PC-3 (cell line): ENCODE measurements at regions not wholly inside any gene's neighbourhood (a gene's known extent, or its start where the extent isn't known, plus 50 kb on each side); places are given as distances from the start of the nearest gene placed in this dataset.

Source experiments
- ATAC-seq: fragments of 200-7000 bp; cut with Tn5 transposase; 2 replicates; pipeline ENCODE4 v1.9.1; 2020; ENCODE audit warnings: mild to moderate bottlenecking, moderate library complexity
- BruUV-seq: library from RNA; stranded (reverse); fragments of 400-500 nt; replicated peaks from 2 replicates; lab custom pipeline; 2021; lab: Mats Ljungman, UMichigan
- CTCF ChIA-PET: fragments of 300-600 bp; sonication (Branson Sonifier 250); formaldehyde crosslinking; loops from one replicate; lab custom pipeline; 2022; ENCODE audit warnings: antibody characterized with exemption; lab: Charles Lee
- POLR2A ChIA-PET: fragments of 300-600 bp; sonication (Branson Sonifier 250); formaldehyde crosslinking; loops from one replicate; lab custom pipeline; 2022; ENCODE audit warnings: antibody characterized with exemption; ENCODE audit not compliant: unreplicated experiment; lab: Charles Lee
- DNase-seq: peaks from one replicate; pipeline ENCODE4 v3.0.0-alpha.2; 2015
- H2AFZ ChIP-seq: fragments of 300-600 bp; sonication (generic); 2 replicates; pipeline ENCODE4 v1.6.0; 2016; ENCODE audit warnings: antibody characterized with exemption, low read length
- H3F3A ChIP-seq: fragments of 300-600 bp; sonication (generic); one replicate; pipeline ENCODE4 v1.6.0; 2017; ENCODE audit warnings: antibody characterized with exemption, low read length, control low read depth, mild to moderate bottlenecking; ENCODE audit not compliant: unreplicated experiment
- H3K27ac ChIP-seq: fragments of 300-600 bp; sonication (generic); 2 replicates; pipeline ENCODE4 v1.5.1; 2016; ENCODE audit warnings: mild to moderate bottlenecking, low read length
- H3K27me3 ChIP-seq: fragments of 300-600 bp; sonication (generic); 2 replicates; pipeline ENCODE4 v1.6.1; 2016; ENCODE audit warnings: low read length, mixed read lengths
- H3K36me3 ChIP-seq: fragments of 300-600 bp; sonication (generic); 2 replicates; pipeline ENCODE4 v1.6.1; 2016; ENCODE audit warnings: low read depth, mixed run types, low read length, mixed read lengths
- H3K4me1 ChIP-seq: fragments of 300-600 bp; sonication (generic); 2 replicates; pipeline ENCODE4 v1.5.1; 2016; ENCODE audit warnings: low read length; ENCODE audit not compliant: insufficient read depth
- H3K4me2 ChIP-seq: fragments of 300-600 bp; sonication (generic); 2 replicates; pipeline ENCODE4 v1.6.0; 2016; ENCODE audit warnings: low read length
- H3K4me3 ChIP-seq: fragments of 300-600 bp; sonication (generic); 2 replicates; pipeline ENCODE4 v1.5.1; 2016; ENCODE audit warnings: mild to moderate bottlenecking, low read length, mixed read lengths
- H3K79me2 ChIP-seq: fragments of 300-600 bp; sonication (generic); 2 replicates; pipeline ENCODE4 v1.6.1; 2017; ENCODE audit warnings: low read length, mixed read lengths
- H3K9ac ChIP-seq: fragments of 300-600 bp; sonication (generic); 2 replicates; pipeline ENCODE4 v1.6.0; 2016; ENCODE audit warnings: mild to moderate bottlenecking, low read length
- H3K9me2 ChIP-seq: fragments of 300-600 bp; sonication (generic); replicated peaks from 2 replicates; pipeline ENCODE4 v1.6.1; 2016; ENCODE audit warnings: mixed run types, low read length, mixed read lengths
- H3K9me3 ChIP-seq: fragments of 300-600 bp; sonication (generic); 2 replicates; pipeline ENCODE4 v1.6.1; 2016; ENCODE audit warnings: low read length, mixed read lengths
- H4K20me1 ChIP-seq: fragments of 300-600 bp; sonication (generic); 2 replicates; pipeline ENCODE4 v1.6.1; 2016; ENCODE audit warnings: low read length, mixed read lengths
- CTCF ChIP-seq: fragments of 300-600 bp; sonication (generic); conservative IDR thresholded peaks from 2 replicates; pipeline ENCODE4 v1.5.1; 2017; ENCODE audit warnings: antibody characterized with exemption, low read depth, mild to moderate bottlenecking, low read length
- EZH2 ChIP-seq: fragments of 300-600 bp; sonication (generic); IDR thresholded peaks from one replicate; pipeline ENCODE4 v1.6.1; 2017; ENCODE audit warnings: antibody characterized with exemption, mild to moderate bottlenecking, low read length; ENCODE audit not compliant: unreplicated experiment
- EZH2phosphoT487 ChIP-seq: fragments of 300-600 bp; sonication (generic); IDR thresholded peaks from 2 replicates; pipeline ENCODE4 v1.6.1; 2018; ENCODE audit warnings: mild to moderate bottlenecking, antibody characterized with exemption, low read length, borderline replicate concordance
- intact Hi-C: fragments of 100-400 bp; cut with micrococcal nuclease; formaldehyde crosslinking; loops from 2 replicates; pipeline ENCODE4 v1.9.0; 2023

GRCh38 chr10:21183025-21183424, 285.9 kb upstream of the NEBL start:
- no peaks in the 10 kb centered on the region for H3K9me3 ChIP-seq
- ChIA-PET CTCF (no interaction called here), POLR2A (no interaction called here)
- H3K9ac ChIP-seq, result no peak overlapping the region
- no peaks in the 10 kb centered on the region for H3K79me2 ChIP-seq
- no peaks in the 10 kb centered on the region for H3K36me3 ChIP-seq
- no peak overlapping the region for H3K27ac ChIP-seq
- ATAC-seq, result no peak
- no TSS peak for BruUV-seq
- TF ChIP-seq EZH2phosphoT487 (no peak), CTCF (no peak), EZH2 (no peak)
- no peaks in the 10 kb centered on the region for H4K20me1 ChIP-seq
- H2AFZ ChIP-seq, result no peak overlapping the region
- no peaks in the 10 kb centered on the region for H3K9me2 ChIP-seq
- intact Hi-C loops, result no loop called here
- H3K4me2 ChIP-seq, result no peak overlapping the region
- no peaks in the 10 kb centered on the region for H3K27me3 ChIP-seq
- peaks cover 17% of the 10 kb centered on the region for H3K4me1 ChIP-seq
- H3F3A ChIP-seq, result no peaks in the 10 kb centered on the region
- no peak for DNase-seq
- H3K4me3 ChIP-seq, result no peak overlapping the region

- BruUV-seq, result no TSS peak
- no peaks in the 10 kb centered on the region for H3K9me3 ChIP-seq
- ATAC-seq (no peak), DNase-seq (no peak)
- H3K4me2 ChIP-seq, result no peak overlapping the region
- H3K9ac ChIP-seq, result no peak overlapping the region
- intact Hi-C loops, result no loop called here
- H3K79me2 ChIP-seq, result no peaks in the 10 kb centered on the region
- no peak overlapping the region for H3K27ac ChIP-seq
- CTCF ChIA-PET, result no interaction called here
- H3K4me1 ChIP-seq, result peaks cover 25% of the 10 kb centered on the region
- no peak overlapping the region for H3K4me3 ChIP-seq
- H4K20me1 ChIP-seq, result no peaks in the 10 kb centered on the region
- no peaks in the 10 kb centered on the region for H3K36me3 ChIP-seq
- H2AFZ ChIP-seq, result no peak overlapping the region
- POLR2A ChIA-PET, result interaction anchor here (0.6 kb wide), 1 partner anchor 306 kb away, joined by 3 read pairs; no protein-coding TSS in a partner anchor
- H3K9me2 ChIP-seq, result no peaks in the 10 kb centered on the region
- no peaks in the 10 kb centered on the region for H3K27me3 ChIP-seq
- TF ChIP-seq EZH2 (no peak), CTCF (no peak), EZH2phosphoT487 (no peak)
- H3F3A ChIP-seq, result no peaks in the 10 kb centered on the region
Observed at GRCh38 chr10:21181451-21181850, 284.3 kb upstream of the NEBL start.

GRCh38 chr10:21180604-21181003, 283.5 kb upstream of the NEBL start:
- ChIA-PET POLR2A (no interaction called here), CTCF (no interaction called here)
- no TSS peak for BruUV-seq
- no peak overlapping the region for H3K4me2 ChIP-seq
- H3K36me3 ChIP-seq, result no peaks in the 10 kb centered on the region
- H3K9ac ChIP-seq, result no peak overlapping the region
- peaks cover 31% of the 10 kb centered on the region for H3K4me1 ChIP-seq
- no peak overlapping the region for H2AFZ ChIP-seq
- no peaks in the 10 kb centered on the region for H3F3A ChIP-seq
- H3K79me2 ChIP-seq, result no peaks in the 10 kb centered on the region
- DNase-seq (no peak), ATAC-seq (no peak)
- no peaks in the 10 kb centered on the region for H3K9me2 ChIP-seq
- intact Hi-C loops, result no loop called here
- no peak overlapping the region for H3K4me3 ChIP-seq
- no peaks in the 10 kb centered on the region for H3K27me3 ChIP-seq
- H4K20me1 ChIP-seq, result no peaks in the 10 kb centered on the region
- no peak for TF ChIP-seq EZH2phosphoT487
- TF ChIP-seq CTCF, result no peak
- no peak for TF ChIP-seq EZH2
- H3K9me3 ChIP-seq, result no peaks in the 10 kb centered on the region
- no peak overlapping the region for H3K27ac ChIP-seq
